Caco-2 (cell line): ENCODE measurements at regions not wholly inside any gene's neighbourhood (a gene's known extent, or its start where the extent isn't known, plus 50 kb on each side); places are given as distances from the start of the nearest gene placed in this dataset.

Source experiments
- BruUV-seq: library from RNA; stranded (reverse); fragments of 400-500 nt; replicated peaks from 2 replicates; lab custom pipeline; 2021; lab: Mats Ljungman, UMichigan
- CTCF ChIA-PET: fragments of 300-600 bp; sonication (Branson Sonifier 250); formaldehyde crosslinking; loops from one replicate; lab custom pipeline; 2022; ENCODE audit warnings: antibody characterized with exemption; lab: Charles Lee
- POLR2A ChIA-PET: fragments of 300-600 bp; sonication (Branson Sonifier 250); formaldehyde crosslinking; loops from one replicate; lab custom pipeline; 2022; ENCODE audit warnings: antibody characterized with exemption; lab: Charles Lee
- DNase-seq, 2 experiments: peaks; one replicate each; pipeline versions ENCODE4 v3.0.0 to v3.0.0-alpha.2; 2020 to 2022
- H3K27me3 ChIP-seq: replicated peaks from 2 replicates; pipeline ENCODE4 v1.6.0; 2011; ENCODE audit warnings: low read length; ENCODE audit not compliant: control insufficient read depth, insufficient read depth
- H3K36me3 ChIP-seq: 2 replicates; pipeline ENCODE4 v1.5.1; 2011; ENCODE audit warnings: low read length; ENCODE audit not compliant: control insufficient read depth, insufficient read depth
- H3K4me1 ChIP-seq: fragments of 250-450 bp; sonication (Bioruptor Pico); 2 replicates; pipeline ENCODE4 v1.5.1; 2020; ENCODE audit warnings: mild to moderate bottlenecking
- H3K4me3 ChIP-seq: 2 replicates; pipeline ENCODE4 v1.5.1; 2011; ENCODE audit warnings: low read depth, mild to moderate bottlenecking, control low read depth, low read length
- H3K9me3 ChIP-seq: fragments of 250-450 bp; sonication (Bioruptor Pico); 2 replicates; pipeline ENCODE4 v1.5.1; 2020; ENCODE audit warnings: mild to moderate bottlenecking, moderate library complexity
- H3K27ac Mint-ChIP-seq: one replicate; pipeline ENCODE4 v1.8.0; 2022; ENCODE audit warnings: mixed read lengths; ENCODE audit not compliant: unreplicated experiment
- H3K27me3 Mint-ChIP-seq: one replicate; pipeline ENCODE4 v1.8.0; 2022; ENCODE audit warnings: mixed read lengths; ENCODE audit not compliant: insufficient read depth, unreplicated experiment
- H3K36me3 Mint-ChIP-seq: one replicate; pipeline ENCODE4 v1.8.0; 2022; ENCODE audit warnings: mild to moderate bottlenecking, mixed read lengths; ENCODE audit not compliant: insufficient read depth, unreplicated experiment
- H3K4me1 Mint-ChIP-seq: one replicate; pipeline ENCODE4 v1.8.0; 2022; ENCODE audit warnings: low read depth, mixed read lengths; ENCODE audit not compliant: unreplicated experiment
- H3K4me3 Mint-ChIP-seq: one replicate; pipeline ENCODE4 v1.8.0; 2022; ENCODE audit warnings: mild to moderate bottlenecking, moderate library complexity, mixed read lengths; ENCODE audit not compliant: unreplicated experiment
- H3K9me3 Mint-ChIP-seq: one replicate; pipeline ENCODE4 v1.8.0; 2022; ENCODE audit warnings: mixed read lengths; ENCODE audit not compliant: unreplicated experiment
- intact Hi-C: fragments of 100-400 bp; cut with micrococcal nuclease; formaldehyde crosslinking; loops from one replicate; pipeline ENCODE4 v1.10.0; 2022; ENCODE audit not compliant: unreplicated experiment
- TF ChIP-seq, protein P1 (sequence below), 2 experiments: fragments of 200-600 bp in 1 of 2; IDR thresholded peaks; 1 replicate in 1 of 2; 2 replicates in 1 of 2; pipeline versions ENCODE4 v1.5.1 to v1.8.0; 2011 to 2022; ENCODE audit warnings: antibody characterized with exemption in 1 of 2, control low read depth in 1 of 2, inconsistent platforms in 1 of 2, low read depth in 1 of 2, low read length in 1 of 2, mild to moderate bottlenecking in 1 of 2, moderate library complexity in 1 of 2; ENCODE audit not compliant: insufficient read depth in 1 of 2, severe bottlenecking in 1 of 2, unreplicated experiment in 1 of 2

- TF ChIP-seq, protein P1, sequence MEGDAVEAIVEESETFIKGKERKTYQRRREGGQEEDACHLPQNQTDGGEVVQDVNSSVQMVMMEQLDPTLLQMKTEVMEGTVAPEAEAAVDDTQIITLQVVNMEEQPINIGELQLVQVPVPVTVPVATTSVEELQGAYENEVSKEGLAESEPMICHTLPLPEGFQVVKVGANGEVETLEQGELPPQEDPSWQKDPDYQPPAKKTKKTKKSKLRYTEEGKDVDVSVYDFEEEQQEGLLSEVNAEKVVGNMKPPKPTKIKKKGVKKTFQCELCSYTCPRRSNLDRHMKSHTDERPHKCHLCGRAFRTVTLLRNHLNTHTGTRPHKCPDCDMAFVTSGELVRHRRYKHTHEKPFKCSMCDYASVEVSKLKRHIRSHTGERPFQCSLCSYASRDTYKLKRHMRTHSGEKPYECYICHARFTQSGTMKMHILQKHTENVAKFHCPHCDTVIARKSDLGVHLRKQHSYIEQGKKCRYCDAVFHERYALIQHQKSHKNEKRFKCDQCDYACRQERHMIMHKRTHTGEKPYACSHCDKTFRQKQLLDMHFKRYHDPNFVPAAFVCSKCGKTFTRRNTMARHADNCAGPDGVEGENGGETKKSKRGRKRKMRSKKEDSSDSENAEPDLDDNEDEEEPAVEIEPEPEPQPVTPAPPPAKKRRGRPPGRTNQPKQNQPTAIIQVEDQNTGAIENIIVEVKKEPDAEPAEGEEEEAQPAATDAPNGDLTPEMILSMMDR (IDR thresholded peaks at IDR 0.05; ENCODE audit: insufficient read depth in 1 of 2, low read depth in 1 of 2, low read length in 1 of 2, severe bottlenecking in 1 of 2, unreplicated experiment in 1 of 2) = no peak
- ChIA-PET CTCF (no interaction called here), POLR2A (no interaction called here)
- Mint-ChIP-seq H3K27ac (no peak overlapping the region), H3K9me3 (no peaks in the 10 kb centered on the region), H3K36me3 (no peaks in the 10 kb centered on the region), H3K4me1 (no peaks in the 10 kb centered on the region), H3K27me3 (peaks cover 6% of the 10 kb centered on the region), H3K4me3 (no peak overlapping the region)
- BruUV-seq = no TSS peak
- Histone ChIP-seq H3K27me3 (no peaks in the 10 kb centered on the region), H3K9me3 (no peaks in the 10 kb centered on the region), H3K4me1 (no peaks in the 10 kb centered on the region), H3K36me3 (no peaks in the 10 kb centered on the region), H3K4me3 (no peak overlapping the region)
- intact Hi-C loops = no loop called here
- no peak for DNase-seq
Observed at GRCh38 chr16:87016046-87017035, 300.9 kb downstream of the C16orf95 start.

GRCh38 chr16:87017371-87018012 is 299.7 kb downstream of the C16orf95 start:
- BruUV-seq = no TSS peak
- H3K4me1 ChIP-seq = no peaks in the 10 kb centered on the region
- Mint-ChIP-seq H3K27ac (no peak overlapping the region), H3K36me3 (no peaks in the 10 kb centered on the region), H3K4me1 (no peaks in the 10 kb centered on the region), H3K4me3 (no peak overlapping the region), H3K27me3 (peaks cover 10% of the 10 kb centered on the region), H3K9me3 (no peaks in the 10 kb centered on the region)
- H3K4me3 ChIP-seq = no peak overlapping the region
- no peaks in the 10 kb centered on the region for H3K36me3 ChIP-seq
- H3K27me3 ChIP-seq = no peaks in the 10 kb centered on the region
- no peaks in the 10 kb centered on the region for H3K9me3 ChIP-seq
- intact Hi-C loops = no loop called here
- ChIA-PET POLR2A (interaction anchor here (0.6 kb wide), 1 partner anchor 70 kb away, joined by 6 read pairs; no protein-coding TSS in a partner anchor), CTCF (interaction anchor here (0.6 to 0.7 kb wide), 2 partner anchors 45 to 261 kb away, joined by 3 to 4 read pairs; no protein-coding TSS in a partner anchor)
- TF ChIP-seq, protein P1 (IDR thresholded peaks at IDR 0.05; ENCODE audit: insufficient read depth in 1 of 2, low read depth in 1 of 2, low read length in 1 of 2, severe bottlenecking in 1 of 2, unreplicated experiment in 1 of 2) = no peak
- peak in 1 of 2 experiments; percentile 13 for DNase-seq

GRCh38 chr16:87025676-87026075 is 291.5 kb downstream of the C16orf95 start:
- Histone ChIP-seq H3K9me3 (no peaks in the 10 kb centered on the region), H3K27me3 (no peaks in the 10 kb centered on the region), H3K36me3 (no peaks in the 10 kb centered on the region), H3K4me1 (no peaks in the 10 kb centered on the region), H3K4me3 (no peak overlapping the region)
- ChIA-PET CTCF (interaction anchor here (0.7 kb wide), 1 partner anchor 27 kb away, joined by 3 read pairs; no protein-coding TSS in a partner anchor), POLR2A (no interaction called here)
- H3K27ac Mint-ChIP-seq = no peak overlapping the region
- H3K36me3 Mint-ChIP-seq = no peaks in the 10 kb centered on the region
- H3K27me3 Mint-ChIP-seq = peaks cover 27% of the 10 kb centered on the region
- BruUV-seq = no TSS peak
- no peak for DNase-seq
- intact Hi-C loops = no loop called here
- no peaks in the 10 kb centered on the region for H3K9me3 Mint-ChIP-seq
- TF ChIP-seq, protein P1 (IDR thresholded peaks at IDR 0.05; ENCODE audit: insufficient read depth in 1 of 2, low read depth in 1 of 2, low read length in 1 of 2, severe bottlenecking in 1 of 2, unreplicated experiment in 1 of 2) = no peak
- H3K4me3 Mint-ChIP-seq = no peak overlapping the region
- H3K4me1 Mint-ChIP-seq = no peaks in the 10 kb centered on the region
